ENCODE measurements at regions not wholly inside any gene's neighbourhood (a gene's known extent, or its start where the extent isn't known, plus 50 kb on each side); places are given as distances from the start of the nearest gene placed in this dataset.
A peak's percentile ranks its signal among the peaks of the same experiment; 100 is the strongest.

DNA sequence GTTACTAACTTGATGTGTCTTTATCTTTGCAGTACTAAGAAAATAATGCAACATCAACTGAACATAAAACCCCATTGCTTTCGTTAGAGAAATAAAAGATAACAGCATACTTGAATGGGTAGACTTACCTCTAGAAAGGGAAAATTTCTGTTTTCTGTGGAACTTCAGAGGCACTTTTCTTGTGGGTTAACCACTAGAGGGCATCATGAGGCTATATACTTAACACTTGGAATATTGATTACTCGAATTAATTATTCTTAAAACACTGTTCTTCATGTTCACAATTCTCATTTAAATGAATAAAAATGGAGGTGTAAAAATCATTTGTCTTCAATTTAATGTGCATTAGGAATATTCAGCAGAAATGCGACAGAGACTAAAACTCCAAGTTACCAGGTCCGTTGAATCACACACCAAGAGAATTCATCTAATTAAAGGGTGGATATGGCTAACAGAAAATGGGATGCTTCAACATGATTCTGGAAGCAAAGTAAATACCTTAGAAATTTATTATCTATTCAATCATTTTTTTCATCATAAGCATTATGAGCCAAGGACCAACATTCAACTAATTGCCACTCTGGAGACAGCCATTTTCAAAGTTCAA is 330.8 kb upstream of the PREP start:
- FAIRE-seq = no peak
- Histone ChIP-seq H3K4me3 (ENCODE audit: low read depth, low read length) (no peak overlapping the region), H3K27me3 (ENCODE audit: control insufficient read depth, insufficient read depth, low read length) (no peaks in the 10 kb centered on the region), H3K36me3 (ENCODE audit: control insufficient read depth, insufficient read depth, low read length) (no peaks in the 10 kb centered on the region)
- TF ChIP-seq, protein P1, sequence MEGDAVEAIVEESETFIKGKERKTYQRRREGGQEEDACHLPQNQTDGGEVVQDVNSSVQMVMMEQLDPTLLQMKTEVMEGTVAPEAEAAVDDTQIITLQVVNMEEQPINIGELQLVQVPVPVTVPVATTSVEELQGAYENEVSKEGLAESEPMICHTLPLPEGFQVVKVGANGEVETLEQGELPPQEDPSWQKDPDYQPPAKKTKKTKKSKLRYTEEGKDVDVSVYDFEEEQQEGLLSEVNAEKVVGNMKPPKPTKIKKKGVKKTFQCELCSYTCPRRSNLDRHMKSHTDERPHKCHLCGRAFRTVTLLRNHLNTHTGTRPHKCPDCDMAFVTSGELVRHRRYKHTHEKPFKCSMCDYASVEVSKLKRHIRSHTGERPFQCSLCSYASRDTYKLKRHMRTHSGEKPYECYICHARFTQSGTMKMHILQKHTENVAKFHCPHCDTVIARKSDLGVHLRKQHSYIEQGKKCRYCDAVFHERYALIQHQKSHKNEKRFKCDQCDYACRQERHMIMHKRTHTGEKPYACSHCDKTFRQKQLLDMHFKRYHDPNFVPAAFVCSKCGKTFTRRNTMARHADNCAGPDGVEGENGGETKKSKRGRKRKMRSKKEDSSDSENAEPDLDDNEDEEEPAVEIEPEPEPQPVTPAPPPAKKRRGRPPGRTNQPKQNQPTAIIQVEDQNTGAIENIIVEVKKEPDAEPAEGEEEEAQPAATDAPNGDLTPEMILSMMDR (IDR thresholded peaks at IDR 0.05; ENCODE audit: insufficient read depth, low read length, severe bottlenecking) = peak; percentile 36
- peak; percentile 59 for DNase-seq (ENCODE audit: low read depth)

GRCh38 chr6:105728995-105729394 is 326.1 kb upstream of the PREP start:
- Histone ChIP-seq H3K36me3 (ENCODE audit: control insufficient read depth, insufficient read depth, low read length) (no peaks in the 10 kb centered on the region), H3K4me3 (ENCODE audit: low read depth, low read length) (no peak overlapping the region), H3K27me3 (ENCODE audit: control insufficient read depth, insufficient read depth, low read length) (no peaks in the 10 kb centered on the region)
- DNase-seq (ENCODE audit: low read depth) (no peak), FAIRE-seq (no peak)
- TF ChIP-seq, protein P1 (IDR thresholded peaks at IDR 0.05; ENCODE audit: insufficient read depth, low read length, severe bottlenecking) = no peak

- TF ChIP-seq, protein P1 (IDR thresholded peaks at IDR 0.05; ENCODE audit: insufficient read depth, low read length, severe bottlenecking) = no peak
- DNase-seq (ENCODE audit: low read depth) = peak; percentile 94
These were observed 324.2 kb upstream of the PREP start for GRCh38 chr6:105726902-105727655.

DNA sequence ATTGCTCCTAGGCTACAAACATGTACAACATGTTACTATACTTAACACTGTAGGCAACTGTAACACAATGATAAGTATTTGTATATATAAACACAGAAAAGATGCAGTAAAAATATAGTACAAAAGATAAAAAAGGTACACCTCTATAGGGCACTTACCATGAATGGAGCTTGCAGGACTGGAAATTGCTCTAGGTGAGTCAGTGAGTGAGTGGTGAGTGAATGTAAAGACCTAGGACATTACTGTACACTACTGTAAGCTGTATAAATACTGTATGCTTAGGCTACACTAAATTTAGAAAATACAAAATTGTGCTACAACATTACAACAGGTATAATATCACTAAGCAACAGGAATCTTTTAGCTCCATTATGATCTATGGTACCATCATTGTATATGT is 312.0 kb upstream of the PREP start:
- Histone ChIP-seq H3K36me3 (ENCODE audit: control insufficient read depth, insufficient read depth, low read length) (no peaks in the 10 kb centered on the region), H3K4me3 (ENCODE audit: low read depth, low read length) (no peak overlapping the region), H3K27me3 (ENCODE audit: control insufficient read depth, insufficient read depth, low read length) (no peaks in the 10 kb centered on the region)
- DNase-seq (ENCODE audit: low read depth) (peak; percentile 58), FAIRE-seq (no peak)
- TF ChIP-seq, protein P1 (IDR thresholded peaks at IDR 0.05; ENCODE audit: insufficient read depth, low read length, severe bottlenecking) = no peak

More at GRCh38 chr6:105726902-105727655, 324.2 kb upstream of the PREP start:
- Histone ChIP-seq H3K4me3 (ENCODE audit: low read depth, low read length) (no peak overlapping the region), H3K27me3 (ENCODE audit: control insufficient read depth, insufficient read depth, low read length) (no peaks in the 10 kb centered on the region), H3K36me3 (ENCODE audit: control insufficient read depth, insufficient read depth, low read length) (no peaks in the 10 kb centered on the region)
- FAIRE-seq = peak; percentile 50

DNA sequence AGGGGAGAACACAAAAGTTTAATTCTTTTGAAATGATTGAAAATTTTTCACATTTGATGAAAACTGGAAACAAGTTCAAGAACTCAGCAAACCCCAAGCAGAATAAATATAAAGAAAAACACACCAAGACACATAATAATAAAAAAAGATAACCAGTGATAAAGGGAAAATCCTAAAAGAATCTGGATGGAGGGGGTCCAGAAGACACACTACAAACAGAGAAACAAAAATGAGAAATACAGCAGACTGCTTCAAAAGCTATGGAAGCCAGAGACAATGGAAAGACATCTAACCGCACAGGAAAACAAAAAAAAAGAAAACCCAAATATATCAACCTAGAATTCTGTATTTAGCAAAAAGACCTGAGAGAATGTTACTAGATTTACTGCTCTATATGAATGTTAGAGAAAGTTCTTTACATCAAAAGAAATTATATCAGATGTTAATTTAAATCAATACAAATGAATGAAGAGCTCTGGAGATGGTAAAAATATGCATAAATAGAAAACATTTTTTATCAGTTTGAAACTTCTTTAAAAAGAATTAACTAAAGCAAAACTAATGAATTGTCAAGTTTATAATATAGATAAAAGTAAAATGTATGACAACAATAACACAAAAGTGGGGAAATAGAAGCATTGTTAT is 310.7 kb upstream of the PREP start:
- FAIRE-seq = no peak
- Histone ChIP-seq H3K36me3 (ENCODE audit: control insufficient read depth, insufficient read depth, low read length) (no peaks in the 10 kb centered on the region), H3K27me3 (ENCODE audit: control insufficient read depth, insufficient read depth, low read length) (no peaks in the 10 kb centered on the region), H3K4me3 (ENCODE audit: low read depth, low read length) (no peak overlapping the region)
- TF ChIP-seq, protein P1 (IDR thresholded peaks at IDR 0.05; ENCODE audit: insufficient read depth, low read length, severe bottlenecking) = no peak
- DNase-seq (ENCODE audit: low read depth) = peak; percentile 13

Data from bronchial epithelial cell (primary cell).